AG04449 (cell line): ENCODE measurements at regions not wholly inside any gene's neighbourhood (a gene's known extent, or its start where the extent isn't known, plus 50 kb on each side); places are given as distances from the start of the nearest gene placed in this dataset.
"Not testable (repeated sequence)": the region's sequence is repeated elsewhere in the genome, so short reads cannot be mapped to it uniquely, and the experiment has no call there.

Experiments used
- CTCF ChIA-PET: fragments of 350-600 bp; formaldehyde crosslinking; extraction: SDS; loops from one replicate; lab custom pipeline; 2021; ENCODE audit warnings: antibody characterized with exemption; lab: Yijun Ruan, JAX
- POLR2A ChIA-PET: fragments of 400-600, 350-600 bp; formaldehyde crosslinking; extraction: SDS; loops from one replicate; lab custom pipeline; 2020; ENCODE audit warnings: antibody characterized with exemption, inconsistent platforms; lab: Yijun Ruan, JAX
- DNase-seq: peaks from one replicate; pipeline ENCODE4 v3.0.0-alpha.2; 2010; ENCODE audit warnings: low read depth, low spot score
- H3K4me3 ChIP-seq: 2 replicates; pipeline ENCODE4 v1.5.1; 2011; ENCODE audit warnings: low read depth, mild to moderate bottlenecking, control low read depth, low read length
- CTCF ChIP-seq: IDR thresholded peaks from one replicate; pipeline ENCODE4 v1.5.1; 2011; ENCODE audit warnings: mild to moderate bottlenecking, moderate library complexity, low read length, control low read depth, inconsistent platforms; ENCODE audit not compliant: insufficient read depth; ENCODE audit errors: missing control alignments

GRCh38 chr6:12618296-12618695, 98.3 kb upstream of the PHACTR1 start:
- ChIA-PET CTCF (interaction anchor here (0.9 to 1.4 kb wide), 2 partner anchors 11 to 16 kb away, joined by 3 to 5 read pairs; no protein-coding TSS in a partner anchor), POLR2A (no interaction called here)
- DNase-seq: no peak
- H3K4me3 ChIP-seq: no peak overlapping the region
- TF ChIP-seq CTCF: no peak

GRCh38 chr6:12621754-12622153, 94.8 kb upstream of the PHACTR1 start:
- no peak for DNase-seq
- H3K4me3 ChIP-seq: no peak overlapping the region
- ChIA-PET POLR2A (no interaction called here), CTCF (no interaction called here)
- TF ChIP-seq CTCF: no peak

GRCh38 chr6:12622566-12622965, 94.0 kb upstream of the PHACTR1 start:
- CTCF ChIA-PET: interaction anchor here (0.8 kb wide), 1 partner anchor 17 kb away, joined by 3 read pairs; no protein-coding TSS in a partner anchor
- H3K4me3 ChIP-seq: no peak overlapping the region
- TF ChIP-seq CTCF: no peak
- POLR2A ChIA-PET: no interaction called here
- DNase-seq: no peak

GRCh38 chr6:12624142-12624837, 92.3 kb upstream of the PHACTR1 start:
- ChIA-PET CTCF (no interaction called here), POLR2A (no interaction called here)
- no peak for TF ChIP-seq CTCF
- DNase-seq: no peak
- H3K4me3 ChIP-seq: no peak overlapping the region

- no peak for TF ChIP-seq CTCF
- ChIA-PET CTCF (interaction anchor here (1.0 to 4.1 kb wide), 2 partner anchors 10 to 267 kb away, joined by 3 to 17 read pairs; no protein-coding TSS in a partner anchor), POLR2A (no interaction called here)
- no peak overlapping the region for H3K4me3 ChIP-seq
- no peak for DNase-seq
These were observed 89.5 kb upstream of the PHACTR1 start for GRCh38 chr6:12627053-12627452.

GRCh38 chr6:12628327-12628726, 88.2 kb upstream of the PHACTR1 start:
- no peak for TF ChIP-seq CTCF
- no peak for DNase-seq
- ChIA-PET POLR2A (no interaction called here), CTCF (interaction anchor here (4.1 kb wide), 1 partner anchor 9 kb away, joined by 17 read pairs; no protein-coding TSS in a partner anchor)
- H3K4me3 ChIP-seq: no peak overlapping the region

GRCh38 chr6:12633746-12634145, 82.8 kb upstream of the PHACTR1 start:
- DNase-seq, POLR2A ChIA-PET, H3K4me3 ChIP-seq, CTCF ChIA-PET: not testable (repeated sequence)
